NCI-H2029 (cell line): ENCODE measurements at regions not wholly inside any gene's neighbourhood (a gene's known extent, or its start where the extent isn't known, plus 50 kb on each side); places are given as distances from the start of the nearest gene placed in this dataset.
"Not testable (repeated sequence)": the region's sequence is repeated elsewhere in the genome, so short reads cannot be mapped to it uniquely, and the experiment has no call there.

Experiments
- DNase-seq: peaks from one replicate; lab custom pipeline; 2025; lab: John Stamatoyannopoulos, UW

DNA sequence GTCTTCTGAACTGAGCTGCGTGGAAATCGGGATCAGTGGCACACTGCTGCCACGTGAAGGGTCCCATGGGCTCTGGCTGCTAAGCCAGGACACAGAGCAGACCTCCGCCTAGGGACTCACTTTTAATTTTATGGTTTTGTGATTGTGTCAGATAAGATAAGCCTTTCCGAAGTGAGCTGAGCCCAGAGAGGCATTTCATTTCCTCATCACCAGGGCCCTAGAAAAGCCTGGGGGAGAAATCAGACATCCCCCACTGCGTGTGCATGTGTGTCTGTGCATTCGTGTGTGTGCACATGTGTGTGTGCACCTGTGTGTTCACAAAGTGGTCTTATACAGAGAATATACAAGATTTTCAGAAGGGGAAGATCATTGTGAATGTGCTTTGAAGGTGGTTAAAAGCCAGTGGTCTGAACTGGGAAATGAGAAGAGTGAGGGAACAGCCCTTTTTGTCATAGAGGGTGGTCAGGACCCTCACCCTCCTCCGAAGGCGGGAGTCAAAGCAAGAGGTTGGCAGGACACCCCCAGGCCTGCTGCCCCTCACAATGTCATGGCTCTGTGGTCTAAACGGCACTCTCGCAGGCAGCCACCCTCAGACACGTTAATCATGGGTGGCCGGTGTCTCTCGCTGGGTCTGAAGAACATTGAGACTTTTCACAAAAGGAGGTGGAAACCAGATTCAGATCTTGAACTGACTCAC lies 176.1 kb upstream of the PFKP start:
- DNase-seq: no peak

DNA sequence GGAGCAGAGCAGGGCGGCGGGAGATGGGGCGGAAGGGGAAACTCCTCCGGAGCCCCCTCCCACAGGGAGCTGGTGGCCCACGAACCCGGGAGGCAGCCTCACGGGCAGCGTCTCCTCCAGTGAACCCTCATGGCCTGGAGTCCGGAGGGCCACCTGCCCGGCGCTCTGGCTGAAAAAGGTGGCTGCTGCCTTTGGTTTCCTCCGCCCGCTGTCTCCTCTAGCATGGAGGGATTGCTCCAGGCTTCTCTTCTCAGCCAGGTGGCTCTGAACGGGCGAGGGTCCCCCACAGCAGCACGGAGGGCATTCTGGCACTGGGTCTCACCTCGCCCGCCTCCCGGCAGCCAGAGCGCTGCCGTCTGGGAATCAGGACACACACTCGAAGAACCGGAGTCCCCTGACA lies 177.3 kb upstream of the PFKP start:
- DNase-seq: no peak

- no peak for DNase-seq
Measured at GRCh38 chr10:2888403-2889004, 178.8 kb upstream of the PFKP start.

DNA sequence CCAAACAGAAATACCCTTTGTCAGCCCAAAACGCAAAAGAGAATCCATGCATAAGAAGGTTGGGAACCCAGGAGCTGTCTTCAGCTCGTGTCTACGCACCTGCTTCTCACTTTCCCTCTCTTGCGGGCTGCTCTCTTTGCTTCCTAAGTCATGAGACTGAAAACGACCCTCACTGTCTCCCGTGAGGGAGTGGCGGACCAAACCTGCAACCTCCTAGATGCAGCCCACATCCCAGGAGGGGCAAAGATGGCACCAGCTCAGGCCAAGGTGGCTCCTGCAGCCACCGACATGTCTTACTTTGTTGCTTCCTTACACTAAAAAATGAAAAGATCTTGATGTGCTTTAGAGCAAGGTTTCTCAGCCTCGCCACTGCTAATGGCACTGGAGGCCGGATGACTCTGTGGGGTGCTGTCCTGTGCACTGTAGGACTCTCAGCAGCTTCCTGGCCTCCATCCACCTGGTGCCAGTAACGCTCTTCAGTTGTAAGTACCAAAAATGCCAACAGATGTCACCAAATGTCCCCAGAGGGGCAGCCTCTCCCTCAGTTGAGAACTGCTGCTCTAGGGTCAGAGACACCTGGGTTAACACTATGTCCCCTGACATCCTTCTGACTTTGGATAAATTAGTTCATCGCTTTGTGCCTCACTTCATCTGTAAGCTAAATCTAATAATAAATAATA lies 179.8 kb upstream of the PFKP start:
- no peak for DNase-seq

GRCh38 chr10:2886662-2887061 lies 180.7 kb upstream of the PFKP start:
- DNase-seq: no peak

DNA sequence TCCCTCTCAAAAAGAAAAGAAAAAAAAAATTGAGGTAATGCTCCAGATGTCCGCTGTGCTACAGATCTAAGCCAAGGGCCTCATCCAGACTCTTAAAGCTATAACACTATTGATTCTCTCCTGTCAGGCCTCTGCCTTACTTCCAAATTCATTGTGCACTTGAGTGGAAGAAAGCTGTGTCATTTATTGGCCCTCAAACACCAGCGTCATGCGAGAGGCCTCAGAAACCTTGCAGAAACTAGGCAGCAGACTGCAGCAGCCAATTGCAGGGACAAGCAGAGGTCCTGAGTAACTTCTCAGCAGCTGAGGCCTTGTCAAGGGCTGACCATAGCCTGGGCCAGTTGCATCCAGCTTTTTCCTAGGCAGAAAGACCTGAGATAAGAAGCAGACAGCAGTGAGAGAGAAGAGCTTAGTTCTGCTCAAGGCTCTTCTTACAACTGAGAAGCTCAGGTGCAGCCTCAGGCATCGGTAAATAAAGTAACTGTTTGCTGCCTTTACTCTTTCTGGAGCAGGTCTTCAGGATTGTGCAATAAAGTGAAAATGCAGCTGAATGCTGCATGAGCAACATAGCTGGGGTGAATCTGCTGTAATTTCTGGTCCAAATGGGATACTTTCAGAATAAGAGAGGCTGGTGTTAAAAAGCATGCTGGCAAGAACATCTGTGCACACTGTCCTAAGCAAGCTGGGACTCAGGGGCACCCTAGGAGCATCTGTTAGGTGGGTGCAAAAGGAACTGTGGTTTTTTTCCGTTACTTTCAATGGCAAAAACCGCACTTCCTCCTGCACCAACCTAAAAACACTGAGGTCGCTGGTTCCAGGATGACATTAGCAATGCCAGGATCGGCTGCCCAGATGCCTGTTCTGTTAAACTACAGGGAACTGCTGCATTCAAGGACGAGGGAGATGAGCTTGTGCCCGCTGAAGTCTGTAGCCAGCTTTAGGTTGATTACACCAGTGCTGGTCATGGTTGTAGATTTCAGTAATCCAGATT lies 181.8 kb upstream of the PFKP start:
- no peak for DNase-seq

DNA sequence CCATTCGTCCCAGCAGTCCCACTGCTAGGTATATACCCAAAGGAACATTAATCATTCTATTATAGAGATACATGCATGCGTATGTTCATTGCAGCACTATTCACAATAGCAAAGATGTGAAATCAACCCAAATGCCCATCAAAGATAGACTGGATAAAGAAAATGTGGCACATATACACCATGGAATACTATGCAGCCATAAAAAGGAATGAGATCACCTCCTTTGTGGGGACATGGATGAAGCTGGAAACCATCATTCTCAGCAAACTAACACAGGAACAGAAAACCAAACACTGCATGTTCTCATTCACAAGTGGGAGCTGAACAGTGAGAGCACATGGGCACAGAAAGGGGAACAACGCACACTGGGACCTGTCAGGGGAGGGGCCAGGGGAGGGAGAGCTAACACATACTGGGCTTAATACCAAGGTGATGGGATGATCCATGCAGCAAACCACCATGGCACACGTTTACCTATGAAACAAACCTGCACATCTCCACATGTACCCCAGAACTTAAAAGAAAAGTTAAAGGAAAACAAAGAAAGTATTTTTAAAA lies 183.3 kb upstream of the PFKP start:
- not testable (repeated sequence) for DNase-seq

DNA sequence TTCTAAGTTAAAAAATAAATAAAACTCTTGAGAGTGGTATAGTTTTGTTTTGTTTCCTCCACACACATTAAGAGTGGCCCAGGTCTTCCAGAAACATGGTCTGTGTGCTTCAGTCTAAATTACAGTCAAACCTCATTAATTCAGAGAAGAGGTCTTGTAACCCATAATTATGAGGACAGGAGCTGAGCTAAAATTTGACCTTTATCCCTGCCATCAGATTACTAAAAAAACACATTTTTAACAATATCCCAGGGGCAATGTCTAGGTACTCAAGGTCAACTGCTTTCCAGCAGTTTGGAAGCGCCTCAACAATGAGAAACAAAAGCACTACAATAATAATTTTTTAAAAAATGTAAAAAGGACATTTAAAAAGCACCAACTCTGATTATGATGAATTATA lies 184.1 kb upstream of the PFKP start:
- DNase-seq: no peak

DNA sequence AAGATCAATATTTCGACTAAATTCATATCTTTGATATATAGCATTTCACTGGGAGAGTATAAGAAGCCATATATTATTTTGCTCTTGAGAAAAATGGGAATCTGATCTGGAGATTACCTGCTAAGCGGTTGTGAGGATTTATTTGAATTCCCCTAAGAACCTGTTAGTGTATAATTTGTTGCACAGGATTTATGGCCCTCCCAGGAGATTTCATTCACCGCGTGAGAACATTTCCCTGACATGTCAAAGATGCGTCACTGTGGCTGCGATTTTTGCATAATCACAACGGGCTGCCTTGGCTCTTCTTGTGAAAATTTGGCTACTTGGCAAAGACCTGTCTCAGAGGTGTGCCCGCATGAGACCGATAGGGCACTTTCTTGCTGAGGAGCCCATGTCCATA lies 184.7 kb upstream of the PFKP start:
- DNase-seq: no peak

DNA sequence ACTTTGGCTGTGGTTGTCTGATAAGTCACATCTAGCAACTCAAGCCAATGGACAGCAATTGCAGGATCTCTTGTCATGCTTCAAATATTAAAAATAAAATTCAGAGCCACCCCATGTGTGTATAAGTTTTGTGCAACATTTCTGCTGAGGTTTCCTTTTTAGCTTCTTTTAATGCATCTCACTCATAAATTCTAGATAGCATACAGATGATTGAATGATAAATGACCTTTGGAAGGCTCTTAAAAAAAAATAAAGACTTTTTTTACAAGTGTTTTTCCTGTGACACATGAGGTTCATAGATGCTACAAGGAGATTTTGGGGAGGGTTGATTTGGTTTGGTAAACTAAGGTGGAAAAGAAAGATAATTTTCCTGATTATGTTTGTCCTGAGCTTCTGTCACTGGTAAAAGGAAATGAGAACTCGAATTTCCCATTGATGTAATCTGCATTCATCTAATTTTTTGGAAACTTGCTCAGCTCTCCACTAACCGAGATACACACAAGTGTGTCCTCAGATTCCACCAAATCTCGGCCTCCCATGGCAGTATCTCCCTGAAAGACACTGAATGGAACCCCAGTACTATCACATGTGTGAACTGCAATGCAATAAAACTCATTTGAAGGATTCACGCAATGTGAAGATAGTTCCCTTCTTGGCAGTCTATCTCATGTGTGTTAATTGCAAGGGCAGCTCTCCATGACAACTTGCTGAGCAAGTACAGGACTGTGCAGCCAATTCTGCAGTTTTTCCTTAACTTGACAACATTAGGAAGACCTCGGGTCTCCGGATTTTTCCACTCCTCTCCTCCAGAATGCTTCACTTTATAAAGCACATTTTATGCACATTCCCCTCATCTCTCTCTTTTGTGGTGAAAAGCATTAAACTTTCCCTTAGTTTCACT lies 185.4 kb upstream of the PFKP start:
- DNase-seq: no peak

- not testable (repeated sequence) for DNase-seq
Measured at GRCh38 chr10:2880050-2880449, 187.3 kb upstream of the PFKP start.

DNA sequence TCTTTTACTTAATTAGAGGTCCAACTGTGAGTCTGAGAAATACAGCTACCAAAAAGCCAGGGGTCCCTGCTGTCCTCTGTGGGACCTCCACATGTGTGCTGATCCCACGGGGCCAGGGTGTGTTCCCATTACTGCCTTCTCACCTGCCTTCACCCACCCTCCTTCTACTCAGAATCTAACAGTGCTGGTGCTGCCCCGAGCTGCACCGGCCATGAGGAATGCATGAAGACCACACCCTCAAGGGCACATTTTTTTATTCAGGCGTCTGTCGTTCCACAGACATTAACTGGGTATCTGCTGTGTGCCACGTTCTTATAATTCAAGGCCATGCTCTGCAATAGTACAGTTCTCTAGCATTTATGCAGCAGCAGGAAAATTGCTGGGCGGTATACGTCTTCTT lies 188.5 kb upstream of the PFKP start:
- DNase-seq: no peak

- DNase-seq: no peak
Measured at GRCh38 chr10:2876032-2876431, 191.3 kb upstream of the PFKP start.

DNA sequence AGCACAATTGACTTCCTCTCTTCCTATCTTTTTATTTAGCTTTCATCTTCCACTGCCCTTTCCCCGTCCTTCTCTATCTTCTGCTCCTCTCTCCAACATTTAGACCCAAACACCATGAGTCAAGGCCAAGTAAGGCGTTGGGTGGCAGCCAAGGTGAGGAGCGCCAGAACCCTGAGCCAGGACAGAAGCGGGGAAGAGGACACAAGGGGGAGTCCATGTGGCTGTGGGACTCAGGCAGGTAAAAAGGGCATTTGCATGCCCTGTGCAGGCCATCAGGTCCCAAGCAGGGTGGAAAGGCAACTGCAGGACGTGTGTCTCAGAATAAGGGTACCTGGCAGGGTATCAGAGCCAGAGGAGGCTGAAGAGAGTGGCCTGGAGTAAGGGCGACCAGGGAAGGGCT lies 192.4 kb upstream of the PFKP start:
- no peak for DNase-seq

GRCh38 chr10:2873769-2874168 lies 193.6 kb upstream of the PFKP start:
- DNase-seq: no peak

- no peak for DNase-seq
Measured at GRCh38 chr10:2871673-2872219, 195.6 kb upstream of the PFKP start.

GRCh38 chr10:2870654-2871053 lies 196.7 kb upstream of the PFKP start:
- no peak for DNase-seq

GRCh38 chr10:2867788-2868299 lies 199.5 kb upstream of the PFKP start:
- no peak for DNase-seq

GRCh38 chr10:2866569-2866968 lies 200.8 kb upstream of the PFKP start:
- DNase-seq: no peak

DNA sequence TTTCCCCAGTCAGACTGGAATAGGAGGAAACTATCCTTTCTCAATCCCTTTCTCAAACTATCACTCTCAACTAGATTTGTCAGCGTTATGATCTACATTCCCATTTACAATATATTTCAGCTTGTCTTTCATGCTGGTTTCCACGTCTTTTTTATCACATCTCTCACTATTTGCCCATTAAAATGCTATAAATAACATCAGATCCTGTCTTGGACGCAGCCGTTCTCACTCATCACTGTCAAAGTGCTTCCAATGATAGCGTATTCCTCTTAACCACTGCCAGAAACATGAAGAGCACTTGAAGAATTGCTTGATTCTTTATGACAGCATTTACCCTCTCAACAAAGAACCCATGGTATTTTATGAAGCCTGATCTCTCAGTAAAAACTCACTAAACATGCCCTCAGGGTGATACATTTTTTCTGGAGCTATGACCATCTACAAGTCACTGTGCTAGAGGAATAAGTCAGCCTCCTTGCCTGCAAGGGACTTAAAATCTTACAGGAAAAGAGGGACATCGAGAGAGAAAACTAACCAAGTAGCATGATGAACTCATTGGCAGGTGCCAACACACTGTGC lies 205.6 kb upstream of the PFKP start:
- peak; percentile 18 for DNase-seq
